CD4-positive, CD25-positive, alpha-beta regulatory T cell (primary cell): ENCODE measurements at regions not wholly inside any gene's neighbourhood (a gene's known extent, or its start where the extent isn't known, plus 50 kb on each side); places are given as distances from the start of the nearest gene placed in this dataset.

ENCODE experiments used
- ATAC-seq, 2 donors: fragments of 150-1000 bp; cut with Tn5 transposase; one replicate each; pipeline ENCODE4 v1.10.0; 2021; ENCODE audit warnings: low read depth in 2 of 2, moderate number of reproducible peaks in 2 of 2, moderate library complexity in 1 of 2
- DNase-seq, 3 donors: peaks; one replicate each; pipeline versions ENCODE4 v3.0.0 to v3.0.0-alpha.2; 2012 to 2022; ENCODE audit warnings: mixed read lengths in 1 of 3
- H3K27ac ChIP-seq: one replicate; pipeline ENCODE4 v1.7.0; 2013; ENCODE audit warnings: mild to moderate bottlenecking, low read length; ENCODE audit not compliant: insufficient read depth, poor library complexity, severe bottlenecking
- H3K27me3 ChIP-seq: one replicate; pipeline ENCODE4 v1.7.0; 2013; ENCODE audit warnings: low read length; ENCODE audit not compliant: control insufficient read depth, insufficient read depth
- H3K36me3 ChIP-seq: one replicate; pipeline ENCODE4 v1.7.0; 2013; ENCODE audit warnings: mild to moderate bottlenecking, low read length, moderate library complexity; ENCODE audit not compliant: control insufficient read depth, insufficient read depth
- H3K4me1 ChIP-seq: 2 replicates; pipeline ENCODE4 v1.7.0; 2013; ENCODE audit warnings: mild to moderate bottlenecking, low read length; ENCODE audit not compliant: insufficient read depth, control insufficient read depth, poor library complexity, severe bottlenecking
- H3K4me3 ChIP-seq: one replicate; pipeline ENCODE4 v1.7.0; 2013; ENCODE audit warnings: low read depth, mild to moderate bottlenecking, low read length, moderate library complexity
- H3K9me3 ChIP-seq, 2 experiments: 1 replicate in 1 of 2; 2 replicates in 1 of 2; pipeline ENCODE4 v1.7.0; 2013; ENCODE audit warnings: low read length in 2 of 2, mild to moderate bottlenecking in 1 of 2, moderate library complexity in 1 of 2; ENCODE audit not compliant: control insufficient read depth in 2 of 2
- H3K27ac Mint-ChIP-seq, 3 donors: one replicate each; pipeline ENCODE4 v1.8.0; 2020 to 2022; ENCODE audit warnings: mild to moderate bottlenecking in 3 of 3, mixed read lengths in 3 of 3, moderate library complexity in 2 of 3
- H3K27me3 Mint-ChIP-seq: one replicate; pipeline ENCODE4 v1.8.0; 2022; ENCODE audit warnings: mild to moderate bottlenecking, mixed read lengths
- H3K36me3 Mint-ChIP-seq: one replicate; pipeline ENCODE4 v1.8.0; 2020; ENCODE audit warnings: mixed read lengths
- H3K4me1 Mint-ChIP-seq, 4 donors: one replicate each; pipeline ENCODE4 v1.8.0; 2020 to 2022; ENCODE audit warnings: mixed read lengths in 4 of 4, mild to moderate bottlenecking in 1 of 4
- H3K4me3 Mint-ChIP-seq, 4 donors: one replicate each; pipeline ENCODE4 v1.8.0; 2020 to 2022; ENCODE audit warnings: mild to moderate bottlenecking in 4 of 4, mixed read lengths in 4 of 4, moderate library complexity in 3 of 4
- H3K9me3 Mint-ChIP-seq, 7 donors: one replicate each; pipeline ENCODE4 v1.8.0; 2020 to 2022; ENCODE audit warnings: mixed read lengths in 7 of 7, mild to moderate bottlenecking in 3 of 7, moderate library complexity in 2 of 7

DNA sequence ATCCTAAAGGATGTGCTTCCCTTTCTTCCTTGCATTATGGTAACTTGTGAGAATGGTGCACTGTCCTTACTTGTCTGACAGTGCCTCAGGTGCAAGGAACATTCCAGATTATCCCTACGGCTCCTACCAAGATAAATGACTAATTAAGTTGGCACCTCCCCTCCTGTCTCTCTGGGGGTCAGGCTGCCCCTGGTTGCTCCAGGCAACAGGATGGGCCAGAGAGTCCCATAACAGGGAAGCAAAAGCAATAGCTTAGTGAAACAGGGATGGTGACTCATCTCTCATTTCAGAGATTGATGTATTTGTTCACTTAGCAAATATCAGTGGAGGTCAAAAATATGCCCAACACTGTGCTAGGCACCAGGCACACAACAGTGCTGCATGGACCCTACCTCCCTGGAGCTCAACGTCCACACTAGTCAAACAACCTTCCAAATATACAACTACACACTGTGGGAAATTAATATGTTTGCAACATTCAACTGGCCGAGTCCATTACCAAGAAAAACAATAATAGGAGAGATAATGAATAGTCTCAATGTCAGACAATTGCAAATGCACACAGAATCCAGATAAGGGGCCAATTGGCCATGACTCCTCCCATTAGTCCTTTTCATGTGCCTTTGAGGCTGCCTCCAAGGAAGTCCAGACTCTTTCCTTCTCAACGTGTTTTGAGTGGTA is 249.0 kb downstream of the TLE3 start:
- H3K27ac ChIP-seq, result no peak overlapping the region
- ATAC-seq (no peak), DNase-seq (no peak)
- Mint-ChIP-seq H3K27ac (no peak overlapping the region), H3K27me3 (peaks cover 21% of the 10 kb centered on the region), H3K4me3 (no peak overlapping the region), H3K4me1 (no peaks in the 10 kb centered on the region), H3K9me3 (peaks cover 0 to 1% (median 0%) of the 10 kb centered on the region in 7 donors), H3K36me3 (no peaks in the 10 kb centered on the region)
- H3K27me3 ChIP-seq, result no peaks in the 10 kb centered on the region
- no peaks in the 10 kb centered on the region for H3K4me1 ChIP-seq
- H3K36me3 ChIP-seq, result no peaks in the 10 kb centered on the region
- no peaks in the 10 kb centered on the region for H3K9me3 ChIP-seq
- no peak overlapping the region for H3K4me3 ChIP-seq

DNA sequence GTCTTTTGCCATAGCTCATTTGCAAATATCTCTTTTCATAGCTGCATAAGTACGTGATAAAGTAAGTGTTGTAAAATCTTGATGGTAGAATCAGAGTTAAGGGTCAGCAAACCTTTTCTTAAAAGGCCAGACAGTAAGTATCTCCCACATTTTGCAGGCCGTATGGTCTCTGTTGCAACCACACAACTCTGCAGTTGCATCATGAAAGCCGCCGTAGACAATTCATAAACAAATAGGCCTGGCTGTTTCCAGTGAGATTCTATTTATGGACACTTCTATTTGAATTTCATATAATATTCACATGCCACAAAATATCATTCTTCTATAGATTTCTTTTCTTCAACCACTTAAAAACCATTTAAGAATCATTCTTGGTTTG is 248.5 kb downstream of the TLE3 start:
- H3K36me3 Mint-ChIP-seq, result no peaks in the 10 kb centered on the region
- ATAC-seq, result no peak
- peaks cover 0 to 1% (median 0%) of the 10 kb centered on the region in 7 donors for H3K9me3 Mint-ChIP-seq
- DNase-seq, result no peak
- Histone ChIP-seq H3K4me1 (no peaks in the 10 kb centered on the region), H3K9me3 (no peaks in the 10 kb centered on the region), H3K27ac (no peak overlapping the region), H3K36me3 (no peaks in the 10 kb centered on the region), H3K4me3 (no peak overlapping the region), H3K27me3 (no peaks in the 10 kb centered on the region)
- H3K27ac Mint-ChIP-seq, result no peak overlapping the region
- peaks cover 21% of the 10 kb centered on the region for H3K27me3 Mint-ChIP-seq
- H3K4me1 Mint-ChIP-seq, result no peaks in the 10 kb centered on the region
- no peak overlapping the region for H3K4me3 Mint-ChIP-seq

DNA sequence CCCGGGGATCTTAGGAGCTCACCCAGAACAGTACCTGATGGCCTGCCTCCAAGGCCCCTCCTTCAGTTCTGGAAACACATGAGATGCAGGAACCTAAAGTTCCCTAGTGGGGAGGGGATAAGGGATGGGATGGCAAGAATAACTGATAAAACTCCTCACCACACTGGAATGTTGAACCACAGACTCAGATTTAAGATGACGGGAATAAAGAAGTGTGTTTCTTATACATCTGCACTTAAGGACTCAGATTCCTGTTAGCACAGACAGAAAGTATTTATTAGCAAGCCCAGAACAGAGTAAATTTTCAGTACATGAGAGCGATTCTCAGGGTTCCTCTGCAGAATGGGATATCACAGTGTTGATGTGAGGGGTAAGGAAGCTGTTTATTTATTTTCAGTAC is 245.2 kb downstream of the TLE3 start:
- H3K36me3 ChIP-seq, result no peaks in the 10 kb centered on the region
- H3K9me3 ChIP-seq, result no peaks in the 10 kb centered on the region
- ATAC-seq (no peak), DNase-seq (no peak)
- Mint-ChIP-seq H3K4me3 (no peak overlapping the region), H3K9me3 (peaks cover 0 to 1% (median 0%) of the 10 kb centered on the region in 7 donors), H3K4me1 (peaks cover 0 to 4% (median 0%) of the 10 kb centered on the region in 4 donors), H3K27ac (no peak overlapping the region), H3K36me3 (no peaks in the 10 kb centered on the region), H3K27me3 (peaks cover 10% of the 10 kb centered on the region)
- no peaks in the 10 kb centered on the region for H3K27me3 ChIP-seq
- no peak overlapping the region for H3K27ac ChIP-seq
- no peaks in the 10 kb centered on the region for H3K4me1 ChIP-seq
- H3K4me3 ChIP-seq, result no peak overlapping the region

DNA sequence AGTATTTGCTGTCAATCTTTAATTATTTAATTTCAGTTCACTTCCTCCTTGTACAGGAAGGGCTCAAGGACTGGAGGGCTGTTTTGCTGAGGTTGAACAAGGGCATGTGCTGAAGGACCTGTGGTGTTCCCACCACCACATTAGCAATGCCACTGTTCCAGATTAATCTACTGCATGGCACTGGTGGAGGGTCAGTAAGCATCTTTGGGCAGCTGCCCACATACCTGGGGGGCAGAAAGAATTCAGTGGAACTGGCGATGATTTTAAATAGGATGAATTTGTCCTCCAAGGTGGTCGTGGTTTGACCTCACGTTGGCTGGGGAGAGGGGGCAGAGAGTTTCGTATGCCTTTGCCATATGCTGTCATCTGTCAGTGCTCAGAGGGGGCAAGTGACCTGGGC is 244.8 kb downstream of the TLE3 start:
- Mint-ChIP-seq H3K36me3 (no peaks in the 10 kb centered on the region), H3K4me1 (peaks cover 0 to 8% (median under 1%) of the 10 kb centered on the region in 4 donors), H3K27ac (no peak overlapping the region), H3K27me3 (peaks cover 10% of the 10 kb centered on the region), H3K9me3 (peaks cover 0 to 1% (median 0%) of the 10 kb centered on the region in 7 donors), H3K4me3 (no peak overlapping the region)
- no peak for ATAC-seq
- H3K36me3 ChIP-seq, result no peaks in the 10 kb centered on the region
- no peaks in the 10 kb centered on the region for H3K9me3 ChIP-seq
- H3K4me3 ChIP-seq, result no peak overlapping the region
- H3K27ac ChIP-seq, result no peak overlapping the region
- DNase-seq, result no peak
- H3K4me1 ChIP-seq, result no peaks in the 10 kb centered on the region
- H3K27me3 ChIP-seq, result no peaks in the 10 kb centered on the region

DNA sequence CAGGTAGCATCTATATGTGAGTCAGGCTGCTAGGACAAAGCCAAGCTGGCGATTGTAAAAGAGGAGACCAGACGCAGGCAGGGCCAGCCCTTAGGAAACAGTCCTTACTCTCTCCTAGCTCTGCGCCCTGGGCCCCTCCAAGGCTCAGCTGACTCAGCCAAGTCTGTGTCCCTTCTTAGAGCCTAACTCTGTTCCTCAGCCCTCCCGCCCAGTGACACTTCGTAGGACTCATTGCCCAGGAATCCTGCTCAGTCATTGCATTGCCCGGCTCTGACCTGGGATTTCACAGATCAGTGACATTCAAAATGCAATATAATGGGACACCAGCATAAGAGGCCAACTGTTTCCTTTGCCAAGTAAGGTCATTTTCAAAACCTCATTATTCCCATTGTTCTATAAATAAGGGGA is 244.2 kb downstream of the TLE3 start:
- H3K9me3 ChIP-seq, result no peaks in the 10 kb centered on the region
- no peaks in the 10 kb centered on the region for H3K27me3 ChIP-seq
- ATAC-seq (no peak), DNase-seq (no peak)
- no peak overlapping the region for H3K27ac Mint-ChIP-seq
- no peaks in the 10 kb centered on the region for H3K36me3 ChIP-seq
- no peak overlapping the region for H3K4me3 Mint-ChIP-seq
- H3K27ac ChIP-seq, result no peak overlapping the region
- H3K4me1 Mint-ChIP-seq, result peaks cover 0 to 10% (median under 1%) of the 10 kb centered on the region in 4 donors
- no peak overlapping the region for H3K4me3 ChIP-seq
- H3K27me3 Mint-ChIP-seq, result peaks cover 6% of the 10 kb centered on the region
- H3K9me3 Mint-ChIP-seq, result peaks cover 0 to 1% (median 0%) of the 10 kb centered on the region in 7 donors
- no peaks in the 10 kb centered on the region for H3K4me1 ChIP-seq
- no peaks in the 10 kb centered on the region for H3K36me3 Mint-ChIP-seq

DNA sequence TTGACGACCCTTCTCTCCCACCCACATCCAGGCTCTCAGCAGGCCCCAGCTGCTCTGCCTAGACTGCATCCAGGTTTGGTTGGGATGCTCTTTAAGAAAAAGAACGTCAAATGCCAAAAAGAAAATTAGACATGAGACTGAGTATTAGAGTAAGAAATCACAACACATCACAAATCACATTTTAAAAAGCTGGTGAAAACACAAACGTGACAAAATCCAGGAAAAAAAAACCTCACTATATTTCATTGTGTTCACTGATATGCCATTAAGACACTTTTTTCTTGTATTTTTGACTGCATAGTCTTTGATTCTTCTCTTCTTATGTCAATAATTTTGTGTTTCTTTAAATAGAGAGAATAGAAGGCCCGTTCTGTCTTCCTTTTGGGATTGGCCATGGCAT is 243.7 kb downstream of the TLE3 start:
- no peaks in the 10 kb centered on the region for H3K36me3 Mint-ChIP-seq
- Histone ChIP-seq H3K36me3 (no peaks in the 10 kb centered on the region), H3K4me1 (no peaks in the 10 kb centered on the region), H3K9me3 (no peaks in the 10 kb centered on the region), H3K27me3 (no peaks in the 10 kb centered on the region), H3K27ac (no peak overlapping the region), H3K4me3 (no peak overlapping the region)
- peaks cover 0 to 1% (median 0%) of the 10 kb centered on the region in 7 donors for H3K9me3 Mint-ChIP-seq
- ATAC-seq (no peak), DNase-seq (no peak)
- H3K4me1 Mint-ChIP-seq, result peaks cover 0 to 10% (median under 1%) of the 10 kb centered on the region in 4 donors
- H3K27ac Mint-ChIP-seq, result no peak overlapping the region
- H3K27me3 Mint-ChIP-seq, result peaks cover 2% of the 10 kb centered on the region
- H3K4me3 Mint-ChIP-seq, result no peak overlapping the region

DNA sequence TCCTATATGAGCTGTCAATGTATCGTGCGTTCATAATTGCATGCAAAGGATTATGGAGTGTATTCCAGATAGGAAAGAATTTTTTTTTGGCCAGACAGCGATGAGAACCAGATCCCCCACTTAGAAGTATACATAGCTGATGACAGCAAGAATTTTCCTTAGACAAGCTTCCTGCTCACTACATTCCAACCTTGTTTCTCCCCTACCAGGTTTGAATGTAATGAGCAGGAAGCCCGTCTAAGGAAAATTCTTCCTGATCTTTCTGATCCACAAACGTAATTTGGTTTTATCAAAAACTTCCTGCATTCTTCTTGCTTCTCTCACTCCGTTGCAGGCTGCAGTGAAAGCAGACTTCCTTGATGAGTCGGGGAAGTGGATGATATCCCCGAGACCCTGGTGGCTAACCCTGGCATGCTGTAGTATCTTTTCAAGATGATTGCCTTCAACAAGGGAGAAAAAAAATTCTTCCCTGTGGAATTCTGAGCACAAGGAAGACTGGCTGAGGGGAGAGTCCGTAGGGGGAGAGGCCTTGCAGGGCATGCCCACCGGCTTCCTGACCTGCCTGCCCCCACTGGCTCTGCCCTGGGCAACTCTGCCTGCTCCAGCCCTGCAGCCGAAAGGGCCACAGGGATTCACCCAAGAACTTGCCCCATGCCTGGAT is 243.1 kb downstream of the TLE3 start:
- no peaks in the 10 kb centered on the region for H3K36me3 ChIP-seq
- Mint-ChIP-seq H3K27me3 (no peaks in the 10 kb centered on the region), H3K27ac (no peak overlapping the region), H3K9me3 (peaks cover 0 to 1% (median 0%) of the 10 kb centered on the region in 7 donors), H3K4me3 (no peak overlapping the region), H3K36me3 (no peaks in the 10 kb centered on the region), H3K4me1 (peaks cover 0 to 10% (median under 1%) of the 10 kb centered on the region in 4 donors)
- no peak for DNase-seq
- H3K27me3 ChIP-seq, result no peaks in the 10 kb centered on the region
- ATAC-seq, result no peak
- H3K9me3 ChIP-seq, result no peaks in the 10 kb centered on the region
- no peaks in the 10 kb centered on the region for H3K4me1 ChIP-seq
- H3K27ac ChIP-seq, result no peak overlapping the region
- no peak overlapping the region for H3K4me3 ChIP-seq
